Smooth muscle cell of the brain vasculature (primary cell): ENCODE measurements at regions not wholly inside any gene's neighbourhood (a gene's known extent, or its start where the extent isn't known, plus 50 kb on each side); places are given as distances from the start of the nearest gene placed in this dataset.

Source experiments
- DNase-seq: peaks from one replicate; pipeline ENCODE4 v3.0.0-alpha.2; 2012; ENCODE audit warnings: low read depth, low spot score

DNA sequence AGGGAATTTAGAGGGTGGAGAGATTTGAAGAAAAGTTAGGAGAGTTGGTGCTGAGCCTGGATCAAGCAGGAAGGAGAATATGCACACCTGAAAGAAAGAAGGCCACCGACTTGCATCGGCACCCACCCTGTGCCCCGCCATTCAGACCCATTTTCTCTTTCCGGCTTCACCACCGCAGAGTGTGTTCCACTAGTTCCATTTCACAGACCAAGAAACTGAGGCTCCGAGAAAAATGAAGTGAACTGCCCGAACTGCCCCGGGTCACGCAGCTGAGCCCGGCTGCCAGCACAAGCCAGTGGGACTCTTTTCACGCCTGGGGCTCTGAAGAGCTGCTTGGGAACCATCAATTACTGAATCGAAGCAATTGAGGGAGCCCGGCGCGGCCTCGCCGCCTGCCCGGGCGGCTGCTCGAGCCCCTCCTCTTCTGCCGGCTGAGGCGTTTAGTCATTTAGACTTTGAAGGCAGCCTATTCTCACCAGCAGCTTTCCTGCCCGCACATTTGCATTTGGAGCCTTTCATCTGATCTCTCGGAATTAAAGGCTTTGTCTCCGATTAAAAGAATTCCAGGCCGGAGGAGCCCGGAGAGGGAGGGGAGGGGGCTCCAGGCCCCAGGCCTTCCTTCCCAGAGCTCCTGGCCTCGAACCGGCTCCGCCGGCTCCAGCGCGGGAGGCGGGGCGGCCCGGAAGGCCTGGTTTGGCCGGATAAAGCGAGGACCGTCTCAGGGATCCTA lies 140.2 kb upstream of the PJA1 start:
- DNase-seq: no peak

DNA sequence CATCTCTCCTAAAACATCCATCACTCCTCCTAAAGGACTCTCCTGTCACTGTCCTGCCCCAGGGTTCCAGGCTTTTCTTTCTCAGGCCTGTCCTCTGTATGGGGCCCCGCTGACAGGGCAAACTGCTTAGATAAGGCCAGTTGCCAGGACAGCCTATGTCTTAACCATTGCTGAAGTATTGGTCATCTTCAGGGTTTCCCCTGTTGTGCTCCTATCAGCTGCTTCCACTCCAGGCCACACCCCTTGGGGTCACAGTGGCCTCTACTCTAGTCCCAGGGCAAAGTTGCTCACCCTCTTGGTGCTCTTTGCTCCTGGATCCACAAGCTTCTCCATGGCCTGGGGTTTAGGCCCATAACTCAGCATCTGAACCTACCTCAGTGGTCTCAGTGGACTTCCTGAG lies 138.0 kb upstream of the PJA1 start:
- no peak for DNase-seq

DNA sequence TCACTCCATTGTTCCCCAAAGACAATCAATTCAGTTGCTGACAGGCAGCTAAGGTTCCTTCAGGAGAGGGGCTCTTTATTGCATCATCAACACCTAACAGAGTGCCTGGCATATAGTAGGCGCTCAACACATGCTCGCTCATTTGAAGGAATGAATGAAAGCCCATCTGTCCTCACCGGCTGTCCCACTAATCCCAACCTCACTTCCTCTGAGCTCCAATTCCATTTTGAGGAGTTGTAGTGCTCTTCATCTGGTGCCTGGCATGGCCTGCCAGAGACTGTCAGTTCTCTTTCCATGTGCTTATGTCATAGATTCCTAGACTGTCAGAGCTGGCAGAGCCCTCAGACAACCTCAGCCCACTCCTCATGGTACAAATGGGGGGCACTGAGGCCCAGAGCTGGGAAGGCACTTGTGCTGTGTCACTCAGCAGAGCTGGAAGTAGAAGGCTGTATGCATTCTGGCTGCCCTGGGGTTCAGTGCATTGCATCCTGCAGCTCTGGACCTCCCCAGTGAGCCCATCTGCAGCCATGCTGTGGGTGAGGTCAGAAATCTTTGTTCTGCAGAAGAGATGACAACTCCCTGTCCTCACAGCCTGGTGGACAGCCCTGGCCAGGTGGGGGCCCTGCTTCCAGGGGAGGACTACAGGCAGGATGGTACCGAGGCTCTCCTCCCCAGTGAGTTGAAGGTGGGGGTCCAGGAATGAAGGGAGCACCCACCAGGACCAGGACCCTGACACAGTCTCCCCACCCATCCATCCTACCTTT lies 134.9 kb upstream of the PJA1 start:
- DNase-seq: no peak

DNA sequence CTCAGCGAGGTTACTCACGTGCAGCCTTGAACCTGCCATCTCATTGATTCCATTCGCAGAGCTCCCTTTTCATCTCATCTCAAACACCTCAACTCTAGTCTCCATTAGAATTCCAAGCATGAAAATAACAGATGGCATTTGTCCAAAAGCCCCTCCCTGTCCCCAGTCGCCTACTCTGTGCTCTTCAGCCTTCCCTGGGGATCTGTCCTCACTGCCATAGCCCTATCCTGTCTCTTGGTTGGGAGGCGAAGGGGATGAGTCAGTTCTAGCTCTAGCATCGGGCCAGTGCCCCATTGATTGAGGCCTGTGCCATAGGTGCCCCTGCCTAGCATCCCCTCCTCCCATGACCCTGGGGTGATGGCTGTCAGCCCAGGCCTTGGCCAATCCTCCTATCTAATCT lies 134.0 kb upstream of the PJA1 start:
- DNase-seq: no peak

- DNase-seq: no peak
These were observed 133.3 kb upstream of the PJA1 start for GRCh38 chrX:69298466-69299140.

DNA sequence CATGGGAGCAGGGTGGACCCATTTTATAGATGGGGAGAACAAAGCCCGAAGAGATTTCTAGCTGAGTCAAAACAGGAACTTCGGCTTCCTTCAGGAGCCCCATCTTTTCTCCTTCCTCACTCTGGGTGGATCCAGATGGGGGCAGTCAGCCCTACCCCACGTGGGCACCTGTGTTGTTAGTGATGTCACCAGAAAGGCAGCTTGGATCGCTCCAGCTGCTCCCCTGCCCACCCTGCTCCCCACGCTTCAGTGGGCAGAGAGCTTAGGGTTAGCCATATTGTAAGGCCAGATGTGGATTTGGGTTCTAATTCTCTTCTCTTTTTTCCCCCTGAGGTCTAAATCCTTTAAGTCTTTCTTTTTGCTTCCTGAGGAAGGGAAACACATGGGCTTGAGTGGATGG lies 132.3 kb upstream of the PJA1 start:
- no peak for DNase-seq

DNA sequence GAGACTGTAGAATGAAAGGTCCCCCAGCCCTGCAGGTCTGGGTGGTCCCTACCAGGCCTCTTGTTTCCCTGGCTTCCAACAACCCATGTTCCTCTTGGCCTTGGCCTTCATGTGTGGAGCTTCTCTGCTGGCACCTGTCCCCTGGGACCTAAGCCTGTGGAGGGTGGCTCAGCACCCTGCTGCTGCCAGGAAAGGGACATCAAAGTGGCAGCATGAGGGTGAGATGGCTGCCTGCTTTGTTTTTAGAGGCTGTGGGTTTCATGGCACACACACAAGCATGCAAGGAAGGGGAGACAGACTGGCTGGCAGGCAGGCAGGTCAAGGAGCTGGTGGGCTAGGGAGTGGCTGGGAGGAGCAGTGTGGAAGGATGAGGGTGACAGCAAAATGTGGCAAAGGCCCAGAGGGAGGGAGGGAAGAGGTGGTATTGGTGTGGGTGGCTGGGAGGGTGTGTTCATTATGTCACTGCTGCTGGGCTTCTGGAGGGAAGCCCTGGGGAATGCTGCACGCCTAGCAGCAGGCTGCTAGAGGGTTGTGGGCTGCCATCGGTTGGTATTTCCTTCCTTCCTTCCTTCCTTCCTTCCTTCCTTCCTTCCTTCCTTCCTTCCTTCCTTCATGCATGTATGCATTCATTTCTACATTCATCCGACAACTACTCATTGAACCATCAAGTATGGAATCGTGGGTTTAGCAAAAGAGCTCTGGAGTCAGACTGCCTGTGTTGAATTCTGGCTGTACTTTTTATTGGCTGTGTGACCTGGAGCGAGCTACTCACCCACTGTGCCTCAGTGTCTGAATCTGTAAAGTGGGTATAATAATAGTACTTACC lies 128.7 kb upstream of the PJA1 start:
- DNase-seq: no peak

GRCh38 chrX:69291116-69291515 lies 125.9 kb upstream of the PJA1 start:
- DNase-seq: no peak

DNA sequence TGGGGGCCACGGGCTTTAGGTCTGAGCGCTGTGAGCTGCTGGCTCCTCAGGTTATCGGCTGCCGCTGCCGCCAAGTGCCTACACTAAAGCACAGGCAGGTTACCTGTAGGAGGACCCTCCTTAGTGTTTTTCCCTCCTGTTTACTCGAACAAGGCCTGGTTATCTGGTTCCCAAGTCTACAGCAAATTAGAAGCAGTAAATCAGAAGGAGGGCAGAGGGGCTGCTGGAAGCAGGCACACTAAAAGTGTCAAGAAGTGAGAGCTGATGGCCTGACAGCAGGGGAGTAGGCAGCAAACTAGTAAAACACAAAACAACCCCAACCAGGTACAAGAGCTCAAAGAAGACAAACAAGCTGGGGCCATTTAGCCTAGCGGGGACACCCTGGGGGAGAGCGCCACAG lies 125.0 kb upstream of the PJA1 start:
- DNase-seq: no peak

DNA sequence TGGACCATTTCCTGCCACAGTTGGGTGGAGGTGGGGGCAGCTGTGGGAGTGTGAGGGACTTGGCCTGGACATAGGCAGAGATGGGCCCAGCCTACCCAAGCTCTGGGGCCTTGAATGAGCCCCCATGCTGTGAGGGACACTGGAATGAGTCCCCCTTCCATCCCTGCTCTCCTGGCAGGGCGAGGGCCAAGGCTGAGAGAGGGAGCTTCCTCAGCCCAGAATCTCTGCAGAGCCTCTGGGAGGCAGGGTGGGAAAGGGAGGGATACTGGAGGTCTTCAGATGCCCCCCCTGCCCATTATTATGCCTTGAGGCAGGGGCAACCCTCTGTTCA lies 124.5 kb upstream of the PJA1 start:
- no peak for DNase-seq

GRCh38 chrX:69289046-69289792 lies 124.0 kb upstream of the PJA1 start:
- no peak for DNase-seq

GRCh38 chrX:69287095-69287494 lies 121.8 kb upstream of the PJA1 start:
- DNase-seq: no peak

- DNase-seq: no peak
These were observed 121.3 kb upstream of the PJA1 start for GRCh38 chrX:69286565-69286906.

DNA sequence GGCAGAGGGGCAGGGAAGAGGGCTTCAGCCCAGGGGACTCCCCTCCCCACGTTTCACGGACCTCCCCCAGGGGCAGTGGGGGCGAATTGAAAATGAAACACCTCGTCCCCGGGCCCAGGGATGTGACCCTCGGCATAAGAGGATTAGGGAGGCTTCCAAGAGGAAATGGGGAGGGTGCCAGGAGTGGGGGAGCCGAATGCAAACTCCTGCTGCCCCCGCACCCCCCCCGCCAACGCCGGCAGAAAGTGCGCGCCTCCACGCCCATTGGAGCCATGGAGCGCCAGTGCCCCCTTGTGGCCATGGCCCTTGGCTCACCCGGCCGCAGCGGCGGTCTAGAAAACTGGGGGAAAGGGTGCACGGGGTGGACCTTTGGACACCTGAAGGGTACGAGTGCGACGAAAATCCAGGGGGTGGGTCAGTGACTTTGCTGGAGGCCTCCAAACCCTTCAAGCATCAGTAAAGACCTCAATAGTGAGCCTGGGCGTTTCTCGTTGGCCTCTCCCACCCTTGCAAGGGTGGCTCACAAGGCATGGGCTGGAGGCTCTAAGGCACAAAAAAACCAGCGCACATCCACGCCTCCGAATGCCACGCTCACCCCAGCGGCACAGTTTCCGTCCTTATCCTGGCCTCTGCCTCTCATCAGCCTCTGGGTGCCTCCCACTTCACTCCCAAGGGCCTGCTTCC lies 120.8 kb upstream of the PJA1 start:
- no peak for DNase-seq

- DNase-seq: no peak
These were observed 120.2 kb upstream of the PJA1 start for GRCh38 chrX:69285401-69285877.

- no peak for DNase-seq
These were observed 119.2 kb upstream of the PJA1 start for GRCh38 chrX:69284491-69284890.

DNA sequence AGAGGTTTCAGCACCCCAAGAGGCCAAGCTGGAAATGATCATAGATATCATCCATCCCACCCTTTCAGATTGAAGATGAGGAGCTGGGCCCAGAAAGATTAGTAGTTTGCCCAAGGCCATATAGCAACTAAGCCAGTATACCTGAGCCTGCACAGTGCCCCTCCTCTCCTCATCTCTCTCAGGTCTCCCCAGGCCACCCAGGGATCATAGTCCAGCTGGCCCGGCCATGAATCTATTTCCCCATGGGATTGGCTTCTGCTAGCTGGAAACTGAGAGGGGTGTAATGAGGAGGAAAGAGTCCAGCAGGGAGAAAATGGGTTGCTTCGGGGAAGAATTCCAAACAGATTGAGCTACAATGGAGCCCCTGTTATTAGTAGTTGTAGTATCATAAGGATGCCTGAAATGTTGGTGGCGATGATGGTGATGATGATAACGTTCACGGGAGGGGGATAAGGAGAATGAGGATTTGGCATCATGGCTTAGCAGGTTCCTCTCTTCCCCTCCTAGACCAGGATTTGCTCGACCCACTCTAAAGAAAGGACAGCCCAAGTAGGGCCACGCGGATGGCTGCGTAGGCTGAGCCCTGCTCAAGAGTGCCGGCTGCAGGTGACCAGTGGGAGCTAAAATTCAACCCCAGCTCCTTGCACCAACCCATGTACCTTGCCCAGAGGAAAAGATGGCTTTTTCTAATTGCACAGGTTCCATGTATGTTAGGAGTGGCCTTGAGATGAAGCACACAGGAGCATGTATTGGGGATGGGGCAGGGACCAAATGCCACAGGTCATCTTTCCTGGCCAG lies 117.8 kb upstream of the PJA1 start:
- no peak for DNase-seq

DNA sequence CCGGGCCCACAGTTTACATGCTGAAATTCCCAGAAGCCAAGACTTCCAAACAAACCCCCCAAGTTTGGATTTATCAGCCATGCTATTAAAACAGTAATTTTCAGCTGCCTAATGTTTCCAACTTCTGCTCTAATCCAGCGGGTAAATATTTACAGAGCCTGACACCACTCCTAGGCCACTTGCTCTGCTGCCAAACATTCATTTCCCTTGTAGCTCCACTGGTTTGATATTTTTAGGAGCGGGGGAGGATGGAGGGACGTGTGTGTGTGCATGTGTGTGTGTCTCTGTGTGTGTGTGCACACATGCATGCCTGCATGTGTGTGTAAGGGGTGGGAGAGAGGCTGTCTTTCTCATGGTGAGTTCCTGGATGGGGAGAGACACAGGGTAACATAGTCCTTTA lies 115.7 kb upstream of the PJA1 start:
- DNase-seq: no peak

DNA sequence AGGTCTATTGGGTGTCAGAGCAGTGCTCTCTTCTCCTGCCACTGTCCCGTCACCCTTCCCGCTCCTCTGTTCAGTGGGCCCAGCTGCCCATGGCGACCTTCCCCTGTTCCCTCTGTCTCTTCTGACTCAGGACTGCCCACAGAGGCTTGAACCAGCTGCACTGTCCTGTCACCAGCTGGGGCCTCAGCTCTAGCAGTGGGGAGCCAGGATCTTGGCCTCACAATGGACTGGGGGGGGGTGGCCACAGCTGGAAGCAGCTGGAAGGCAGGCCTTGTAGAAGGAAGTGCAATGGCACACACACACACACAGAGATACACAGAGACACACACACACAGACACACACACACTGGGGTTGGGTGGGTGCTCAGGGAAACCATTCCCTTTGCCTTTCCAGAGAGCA lies 114.0 kb upstream of the PJA1 start:
- DNase-seq: no peak
